ENCODE measurements at regions not wholly inside any gene's neighbourhood (a gene's known extent, or its start where the extent isn't known, plus 50 kb on each side); places are given as distances from the start of the nearest gene placed in this dataset.

DNA sequence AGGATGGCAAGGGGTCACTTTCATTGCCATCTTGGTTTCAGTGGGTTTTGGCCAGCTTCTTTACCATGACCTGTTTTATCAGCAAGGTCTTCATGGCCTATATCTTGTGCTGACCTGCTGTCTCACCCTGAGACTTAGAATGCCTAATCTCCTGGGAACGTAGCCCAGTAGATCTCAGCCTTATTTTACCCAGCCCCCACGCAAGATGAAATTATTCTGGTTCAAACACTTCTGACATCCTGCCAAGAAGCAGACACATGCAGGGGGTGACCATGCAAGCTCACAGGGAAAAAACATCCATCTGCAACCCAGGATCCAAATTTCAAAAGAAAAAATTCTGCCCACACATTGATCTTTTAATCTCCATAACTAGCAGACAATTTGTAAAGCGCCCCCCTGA lies 88.4 kb upstream of the EEPD1 start:
- TF ChIP-seq NR3C1 (CRISPR knock-in tag; IDR thresholded peaks at IDR 0.05) (no peak), RNF2 (IDR thresholded peaks at IDR 0.05) (no peak), E2F6 (IDR thresholded peaks at IDR 0.05; ENCODE audit: borderline replicate concordance in 1 of 2, extremely low read depth in 1 of 2, insufficient read depth in 1 of 2, insufficient read length in 1 of 2, low read depth in 1 of 2, low read length in 1 of 2, poor library complexity in 1 of 2, severe bottlenecking in 1 of 2) (no peak), KDM5B (IDR thresholded peaks at IDR 0.05; ENCODE audit: insufficient replicate concordance, low read depth, low read length) (no peak), NBN (IDR thresholded peaks at IDR 0.05; ENCODE audit: low read depth) (no peak), ZBTB33 (CRISPR knock-in tag; IDR thresholded peaks at IDR 0.05) (no peak), SMARCC2 (IDR thresholded peaks at IDR 0.05; ENCODE audit: low read depth) (no peak), RFX5 (IDR thresholded peaks at IDR 0.05; ENCODE audit: low read depth, low read length) (no peak), NRF1 (conservative IDR thresholded peaks at IDR 0.05 in 1 of 2, IDR thresholded peaks at IDR 0.05 in 1 of 2) (no peak)
- TF ChIP-seq, protein P1, sequence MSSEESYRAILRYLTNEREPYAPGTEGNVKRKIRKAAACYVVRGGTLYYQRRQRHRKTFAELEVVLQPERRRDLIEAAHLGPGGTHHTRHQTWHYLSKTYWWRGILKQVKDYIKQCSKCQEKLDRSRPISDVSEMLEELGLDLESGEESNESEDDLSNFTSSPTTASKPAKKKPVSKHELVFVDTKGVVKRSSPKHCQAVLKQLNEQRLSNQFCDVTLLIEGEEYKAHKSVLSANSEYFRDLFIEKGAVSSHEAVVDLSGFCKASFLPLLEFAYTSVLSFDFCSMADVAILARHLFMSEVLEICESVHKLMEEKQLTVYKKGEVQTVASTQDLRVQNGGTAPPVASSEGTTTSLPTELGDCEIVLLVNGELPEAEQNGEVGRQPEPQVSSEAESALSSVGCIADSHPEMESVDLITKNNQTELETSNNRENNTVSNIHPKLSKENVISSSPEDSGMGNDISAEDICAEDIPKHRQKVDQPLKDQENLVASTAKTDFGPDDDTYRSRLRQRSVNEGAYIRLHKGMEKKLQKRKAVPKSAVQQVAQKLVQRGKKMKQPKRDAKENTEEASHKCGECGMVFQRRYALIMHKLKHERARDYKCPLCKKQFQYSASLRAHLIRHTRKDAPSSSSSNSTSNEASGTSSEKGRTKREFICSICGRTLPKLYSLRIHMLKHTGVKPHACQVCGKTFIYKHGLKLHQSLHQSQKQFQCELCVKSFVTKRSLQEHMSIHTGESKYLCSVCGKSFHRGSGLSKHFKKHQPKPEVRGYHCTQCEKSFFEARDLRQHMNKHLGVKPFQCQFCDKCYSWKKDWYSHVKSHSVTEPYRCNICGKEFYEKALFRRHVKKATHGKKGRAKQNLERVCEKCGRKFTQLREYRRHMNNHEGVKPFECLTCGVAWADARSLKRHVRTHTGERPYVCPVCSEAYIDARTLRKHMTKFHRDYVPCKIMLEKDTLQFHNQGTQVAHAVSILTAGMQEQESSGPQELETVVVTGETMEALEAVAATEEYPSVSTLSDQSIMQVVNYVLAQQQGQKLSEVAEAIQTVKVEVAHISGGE (CRISPR knock-in tag; IDR thresholded peaks at IDR 0.05), result no peak
- TF ChIP-seq, protein P2, sequence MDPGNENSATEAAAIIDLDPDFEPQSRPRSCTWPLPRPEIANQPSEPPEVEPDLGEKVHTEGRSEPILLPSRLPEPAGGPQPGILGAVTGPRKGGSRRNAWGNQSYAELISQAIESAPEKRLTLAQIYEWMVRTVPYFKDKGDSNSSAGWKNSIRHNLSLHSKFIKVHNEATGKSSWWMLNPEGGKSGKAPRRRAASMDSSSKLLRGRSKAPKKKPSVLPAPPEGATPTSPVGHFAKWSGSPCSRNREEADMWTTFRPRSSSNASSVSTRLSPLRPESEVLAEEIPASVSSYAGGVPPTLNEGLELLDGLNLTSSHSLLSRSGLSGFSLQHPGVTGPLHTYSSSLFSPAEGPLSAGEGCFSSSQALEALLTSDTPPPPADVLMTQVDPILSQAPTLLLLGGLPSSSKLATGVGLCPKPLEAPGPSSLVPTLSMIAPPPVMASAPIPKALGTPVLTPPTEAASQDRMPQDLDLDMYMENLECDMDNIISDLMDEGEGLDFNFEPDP (CRISPR knock-in tag; IDR thresholded peaks at IDR 0.05), result no peak
